DND-41 (cell line): ENCODE measurements at regions not wholly inside any gene's neighbourhood (a gene's known extent, or its start where the extent isn't known, plus 50 kb on each side); places are given as distances from the start of the nearest gene placed in this dataset.

ENCODE experiments used
- ATAC-seq: fragments of 200-7000 bp; cut with Tn5 transposase; 3 replicates; pipeline ENCODE4 v1.9.1; 2021; ENCODE audit warnings: low read depth; ENCODE audit not compliant: insufficient read depth
- DNase-seq: peaks from one replicate; pipeline ENCODE4 v3.0.0-alpha.2; 2020
- H2AFZ ChIP-seq: 2 replicates; pipeline ENCODE4 v1.6.0; 2012; ENCODE audit warnings: low read depth, low read length
- H3K27ac ChIP-seq: 2 replicates; pipeline ENCODE4 v1.5.1; 2012; ENCODE audit warnings: low read length, inconsistent platforms
- H3K27me3 ChIP-seq: fragments of 200-600 bp; sonication (generic); 2 replicates; pipeline ENCODE4 v1.6.0; 2012; ENCODE audit warnings: low read length, mild to moderate bottlenecking, inconsistent platforms; ENCODE audit not compliant: insufficient read depth, poor library complexity
- H3K36me3 ChIP-seq: 2 replicates; pipeline ENCODE4 v1.5.1; 2012; ENCODE audit warnings: low read length, inconsistent platforms; ENCODE audit not compliant: insufficient read depth
- H3K4me1 ChIP-seq: 2 replicates; pipeline ENCODE4 v1.5.1; 2012; ENCODE audit warnings: mild to moderate bottlenecking, low read length; ENCODE audit not compliant: insufficient read depth
- H3K4me2 ChIP-seq: 2 replicates; pipeline ENCODE4 v1.6.0; 2012; ENCODE audit warnings: mild to moderate bottlenecking, moderate library complexity, low read length, inconsistent platforms; ENCODE audit not compliant: insufficient read depth
- H3K4me3 ChIP-seq, 2 experiments: fragments of 200-600 bp in 1 of 2; shearing (Covaris generic) in 1 of 2; 2 replicates each; pipeline ENCODE4 v1.5.1; 2012 to 2016; ENCODE audit warnings: inconsistent platforms in 2 of 2, low read length in 2 of 2, mild to moderate bottlenecking in 2 of 2, low read depth in 1 of 2, moderate library complexity in 1 of 2
- H3K79me2 ChIP-seq: 2 replicates; pipeline ENCODE4 v1.6.0; 2012; ENCODE audit warnings: low read length, inconsistent platforms; ENCODE audit not compliant: insufficient read depth
- H3K9ac ChIP-seq: 2 replicates; pipeline ENCODE4 v1.6.0; 2012; ENCODE audit warnings: low read depth, mild to moderate bottlenecking, inconsistent platforms, low read length, moderate library complexity
- H3K9me3 ChIP-seq: 2 replicates; pipeline ENCODE4 v1.5.1; 2012; ENCODE audit warnings: low read length, moderate library complexity, mild to moderate bottlenecking, inconsistent platforms; ENCODE audit not compliant: insufficient read depth, severe bottlenecking
- H4K20me1 ChIP-seq: 2 replicates; pipeline ENCODE4 v1.6.0; 2012; ENCODE audit warnings: low read length; ENCODE audit not compliant: insufficient read depth
- CTCF ChIP-seq: IDR thresholded peaks from 2 replicates; pipeline ENCODE4 v1.5.1; 2012; ENCODE audit warnings: borderline replicate concordance, low read length, moderate library complexity, mild to moderate bottlenecking; ENCODE audit not compliant: poor library complexity, severe bottlenecking; ENCODE audit errors: extremely low read depth
- EZH2 ChIP-seq: IDR thresholded peaks from 3 replicates; pipeline ENCODE4 v1.6.1; 2012; ENCODE audit warnings: borderline replicate concordance, low read depth, mild to moderate bottlenecking, moderate library complexity, low read length, inconsistent platforms; ENCODE audit not compliant: severe bottlenecking

GRCh38 chr5:143674469-143674786 lies 137.5 kb upstream of the HMHB1 start:
- Histone ChIP-seq H4K20me1 (no peaks in the 10 kb centered on the region), H3K36me3 (no peaks in the 10 kb centered on the region), H3K4me3 (no peak overlapping the region), H3K27ac (no peak overlapping the region), H3K4me1 (no peaks in the 10 kb centered on the region), H3K27me3 (no peaks in the 10 kb centered on the region), H2AFZ (no peak overlapping the region), H3K9ac (no peak overlapping the region), H3K4me2 (no peak overlapping the region), H3K79me2 (no peaks in the 10 kb centered on the region), H3K9me3 (peaks cover 6% of the 10 kb centered on the region)
- TF ChIP-seq EZH2: no peak
- TF ChIP-seq CTCF: no peak
- ATAC-seq (no peak), DNase-seq (no peak)

GRCh38 chr5:143673676-143674468 lies 138.1 kb upstream of the HMHB1 start:
- no peaks in the 10 kb centered on the region for H3K27me3 ChIP-seq
- no peaks in the 10 kb centered on the region for H3K4me1 ChIP-seq
- no peak overlapping the region for H3K27ac ChIP-seq
- no peak for TF ChIP-seq EZH2
- no peak for TF ChIP-seq CTCF
- H3K4me2 ChIP-seq: no peak overlapping the region
- ATAC-seq: no peak
- no peaks in the 10 kb centered on the region for H4K20me1 ChIP-seq
- no peaks in the 10 kb centered on the region for H3K36me3 ChIP-seq
- H2AFZ ChIP-seq: no peak overlapping the region
- DNase-seq: no peak
- H3K79me2 ChIP-seq: no peaks in the 10 kb centered on the region
- H3K9ac ChIP-seq: no peak overlapping the region
- peaks cover 6% of the 10 kb centered on the region for H3K9me3 ChIP-seq
- H3K4me3 ChIP-seq: no peak overlapping the region

GRCh38 chr5:143672806-143673205 lies 139.2 kb upstream of the HMHB1 start:
- Histone ChIP-seq H3K79me2 (no peaks in the 10 kb centered on the region), H3K9ac (no peak overlapping the region), H3K4me2 (no peak overlapping the region), H3K36me3 (no peaks in the 10 kb centered on the region), H3K27me3 (no peaks in the 10 kb centered on the region), H3K27ac (no peak overlapping the region), H2AFZ (no peak overlapping the region), H3K4me1 (no peaks in the 10 kb centered on the region), H4K20me1 (no peaks in the 10 kb centered on the region), H3K9me3 (peaks cover 6% of the 10 kb centered on the region), H3K4me3 (no peak overlapping the region)
- no peak for TF ChIP-seq EZH2
- no peak for TF ChIP-seq CTCF
- no peak for DNase-seq
- ATAC-seq: no peak
